Adrenal gland (tissue), 5 donors: ENCODE measurements at regions not wholly inside any gene's neighbourhood (a gene's known extent, or its start where the extent isn't known, plus 50 kb on each side); places are given as distances from the start of the nearest gene placed in this dataset.

ENCODE experiments used
- POLR2A ChIP-seq, 2 donors: fragments of 450-650 bp; IDR thresholded peaks; one replicate each; pipeline ENCODE4 v1.6.1; 2017; ENCODE audit warnings: antibody characterized with exemption in 2 of 2, mild to moderate bottlenecking in 2 of 2, moderate library complexity in 1 of 2
- TF ChIP-seq, protein P1 (sequence below), 6 experiments: fragments of 450-650 bp in 4 of 6; fragments of 200-600 bp in 2 of 6; sonication (generic) in 1 of 6; IDR thresholded peaks; 1 replicate in 5 of 6; 2 replicates in 1 of 6; pipeline versions ENCODE4 v1.5.1 to v1.8.0; 2016 to 2021; ENCODE audit warnings: antibody characterized with exemption in 6 of 6, mild to moderate bottlenecking in 2 of 6, moderate library complexity in 1 of 6
- donor health status: DM: no; HTN: no; CAD: no.

DNA sequence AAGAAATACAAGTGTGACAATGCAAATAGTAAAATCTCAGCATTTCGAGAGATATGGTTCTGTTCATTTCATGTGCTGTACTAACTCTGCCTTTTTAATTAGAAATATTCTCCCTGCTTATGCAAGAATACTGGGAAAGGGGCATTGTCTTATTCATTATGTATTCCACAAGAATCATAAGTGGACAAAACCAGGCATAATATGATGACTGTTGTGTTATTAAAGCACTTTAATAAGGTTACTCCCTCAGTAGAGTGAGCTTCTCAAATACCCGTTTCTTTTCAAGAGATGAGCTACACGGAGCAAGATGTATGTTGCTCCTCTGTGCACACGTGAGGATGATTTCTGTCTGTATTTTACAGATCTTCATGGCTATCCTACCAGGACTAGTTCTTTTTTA lies 638.7 kb upstream of the FANCL start:
- TF ChIP-seq POLR2A (IDR thresholded peaks at IDR 0.05), result no peak
- TF ChIP-seq, protein P1, sequence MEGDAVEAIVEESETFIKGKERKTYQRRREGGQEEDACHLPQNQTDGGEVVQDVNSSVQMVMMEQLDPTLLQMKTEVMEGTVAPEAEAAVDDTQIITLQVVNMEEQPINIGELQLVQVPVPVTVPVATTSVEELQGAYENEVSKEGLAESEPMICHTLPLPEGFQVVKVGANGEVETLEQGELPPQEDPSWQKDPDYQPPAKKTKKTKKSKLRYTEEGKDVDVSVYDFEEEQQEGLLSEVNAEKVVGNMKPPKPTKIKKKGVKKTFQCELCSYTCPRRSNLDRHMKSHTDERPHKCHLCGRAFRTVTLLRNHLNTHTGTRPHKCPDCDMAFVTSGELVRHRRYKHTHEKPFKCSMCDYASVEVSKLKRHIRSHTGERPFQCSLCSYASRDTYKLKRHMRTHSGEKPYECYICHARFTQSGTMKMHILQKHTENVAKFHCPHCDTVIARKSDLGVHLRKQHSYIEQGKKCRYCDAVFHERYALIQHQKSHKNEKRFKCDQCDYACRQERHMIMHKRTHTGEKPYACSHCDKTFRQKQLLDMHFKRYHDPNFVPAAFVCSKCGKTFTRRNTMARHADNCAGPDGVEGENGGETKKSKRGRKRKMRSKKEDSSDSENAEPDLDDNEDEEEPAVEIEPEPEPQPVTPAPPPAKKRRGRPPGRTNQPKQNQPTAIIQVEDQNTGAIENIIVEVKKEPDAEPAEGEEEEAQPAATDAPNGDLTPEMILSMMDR (IDR thresholded peaks at IDR 0.05), result no peak
